ENCODE measurements at regions not wholly inside any gene's neighbourhood (a gene's known extent, or its start where the extent isn't known, plus 50 kb on each side); places are given as distances from the start of the nearest gene placed in this dataset.
"Not testable (repeated sequence)": the region's sequence is repeated elsewhere in the genome, so short reads cannot be mapped to it uniquely, and the experiment has no call there.

DNA sequence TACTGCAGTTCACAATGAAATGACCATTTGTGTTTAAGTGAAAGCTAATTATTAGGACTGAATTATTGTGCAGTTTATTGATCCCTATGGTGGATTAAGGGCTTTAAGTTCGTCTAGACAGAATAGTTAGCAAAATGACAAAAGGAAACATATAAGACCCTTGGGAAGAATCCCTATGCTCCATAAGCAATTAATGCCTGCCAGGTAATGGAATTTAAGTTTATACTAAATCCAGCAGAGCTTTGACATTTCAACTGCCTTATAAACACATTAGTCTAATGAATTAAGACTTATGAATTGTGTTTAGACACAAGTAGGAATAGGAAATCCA is 640.0 kb upstream of the ARRDC3 start:
- DNase-seq (ENCODE audit: extremely low spot score): no peak
- CTCF ChIA-PET: interaction anchor here (1.4 kb wide), 1 partner anchor 12 kb away, joined by 5 read pairs; no protein-coding TSS in a partner anchor
- POLR2A ChIA-PET: no interaction called here
- TF ChIP-seq, protein P1, sequence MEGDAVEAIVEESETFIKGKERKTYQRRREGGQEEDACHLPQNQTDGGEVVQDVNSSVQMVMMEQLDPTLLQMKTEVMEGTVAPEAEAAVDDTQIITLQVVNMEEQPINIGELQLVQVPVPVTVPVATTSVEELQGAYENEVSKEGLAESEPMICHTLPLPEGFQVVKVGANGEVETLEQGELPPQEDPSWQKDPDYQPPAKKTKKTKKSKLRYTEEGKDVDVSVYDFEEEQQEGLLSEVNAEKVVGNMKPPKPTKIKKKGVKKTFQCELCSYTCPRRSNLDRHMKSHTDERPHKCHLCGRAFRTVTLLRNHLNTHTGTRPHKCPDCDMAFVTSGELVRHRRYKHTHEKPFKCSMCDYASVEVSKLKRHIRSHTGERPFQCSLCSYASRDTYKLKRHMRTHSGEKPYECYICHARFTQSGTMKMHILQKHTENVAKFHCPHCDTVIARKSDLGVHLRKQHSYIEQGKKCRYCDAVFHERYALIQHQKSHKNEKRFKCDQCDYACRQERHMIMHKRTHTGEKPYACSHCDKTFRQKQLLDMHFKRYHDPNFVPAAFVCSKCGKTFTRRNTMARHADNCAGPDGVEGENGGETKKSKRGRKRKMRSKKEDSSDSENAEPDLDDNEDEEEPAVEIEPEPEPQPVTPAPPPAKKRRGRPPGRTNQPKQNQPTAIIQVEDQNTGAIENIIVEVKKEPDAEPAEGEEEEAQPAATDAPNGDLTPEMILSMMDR (IDR thresholded peaks at IDR 0.05; ENCODE audit: control extremely low read depth, extremely low read depth, low read depth, missing control alignments): no peak

DNA sequence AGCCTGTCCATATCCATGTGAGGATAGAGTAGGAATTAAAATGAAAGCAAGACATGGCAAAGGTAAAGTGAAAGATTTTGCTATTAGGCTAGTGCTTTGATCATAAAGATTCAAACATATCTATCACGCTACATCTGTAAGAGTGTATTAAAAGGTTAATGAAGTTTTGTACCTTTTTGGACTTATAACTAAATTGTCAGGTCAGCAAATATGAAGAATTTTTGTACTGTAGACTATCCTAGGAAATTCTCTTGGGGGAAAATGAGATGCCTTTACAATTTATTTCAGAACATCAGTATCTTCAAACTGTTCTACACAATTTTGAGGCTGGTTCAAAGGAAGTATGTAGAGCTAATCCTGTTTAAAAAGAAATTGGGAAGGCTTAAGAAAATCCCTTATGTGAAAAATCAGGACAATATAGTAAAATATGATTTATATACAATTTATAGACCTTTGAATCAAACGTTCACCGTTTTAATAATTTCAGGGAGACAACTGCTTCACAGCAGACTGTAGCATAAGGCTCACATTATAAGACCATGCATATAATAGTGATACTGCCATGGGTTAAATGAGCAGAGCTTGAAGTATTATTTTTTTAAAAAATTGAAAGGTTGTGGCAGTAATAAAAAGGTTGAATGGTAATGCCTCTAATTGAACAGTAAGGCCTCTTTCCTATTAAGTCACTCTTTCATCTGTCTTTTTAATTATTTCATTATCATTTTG is 639.5 kb upstream of the ARRDC3 start:
- POLR2A ChIA-PET: no interaction called here
- no peak for DNase-seq (ENCODE audit: extremely low spot score)
- TF ChIP-seq, protein P1 (IDR thresholded peaks at IDR 0.05; ENCODE audit: control extremely low read depth, extremely low read depth, low read depth, missing control alignments): no peak
- CTCF ChIA-PET: interaction anchor here (0.7 to 1.4 kb wide), 3 partner anchors 12 to 29 kb away, joined by 3 to 5 read pairs (median 5); no protein-coding TSS in a partner anchor

DNA sequence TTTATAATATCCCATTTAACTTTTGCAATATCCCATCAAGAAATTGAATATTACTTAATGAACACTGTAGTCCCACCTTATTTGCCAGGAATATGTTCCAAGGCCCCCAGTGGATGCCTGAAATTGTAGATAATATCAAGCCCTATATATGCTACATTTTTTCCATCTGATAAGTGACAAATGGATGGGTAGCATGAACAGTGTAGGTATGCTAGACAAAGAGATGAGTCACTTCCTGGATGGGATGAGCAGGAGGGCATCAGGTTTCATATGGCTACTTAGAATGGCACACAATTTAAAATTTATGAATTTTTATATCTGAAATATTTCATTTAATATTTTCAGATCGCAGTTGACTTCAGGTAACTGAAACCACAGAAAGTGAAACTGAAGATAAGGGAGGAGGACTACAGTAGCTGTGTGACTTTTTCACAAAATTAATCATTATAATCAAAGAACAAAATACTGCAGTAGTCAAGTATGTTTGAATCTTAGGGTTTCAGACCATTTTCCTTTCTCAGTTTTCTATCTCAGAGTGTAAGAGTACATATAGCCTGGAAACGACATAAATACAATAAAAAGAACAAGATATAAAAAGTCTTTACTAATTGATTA is 636.4 kb upstream of the ARRDC3 start:
- DNase-seq (ENCODE audit: extremely low spot score): no peak
- ChIA-PET CTCF (no interaction called here), POLR2A (no interaction called here)
- TF ChIP-seq, protein P1 (IDR thresholded peaks at IDR 0.05; ENCODE audit: control extremely low read depth, extremely low read depth, low read depth, missing control alignments): no peak

DNA sequence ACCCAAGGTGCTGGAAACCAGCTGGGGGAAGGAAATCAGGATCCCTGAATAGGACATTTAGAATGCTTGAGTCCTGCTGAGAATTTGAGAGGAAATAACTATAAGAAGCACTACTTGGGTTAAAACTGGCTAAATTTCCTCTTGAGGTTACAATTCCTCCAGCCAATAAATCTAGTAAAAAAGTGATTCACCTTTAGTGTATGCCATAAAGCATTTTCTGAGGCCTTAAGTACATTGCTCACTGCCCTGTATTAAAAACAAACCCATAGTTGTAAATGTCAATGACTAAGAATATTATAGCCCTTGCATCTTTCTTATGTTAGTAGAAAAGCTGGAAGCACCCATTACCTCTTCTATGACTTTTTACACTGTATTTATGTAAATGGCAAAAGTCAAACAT is 634.7 kb upstream of the ARRDC3 start:
- CTCF ChIA-PET: interaction anchor here (0.9 to 2.1 kb wide), 2 partner anchors 12 to 15 kb away, joined by 3 to 5 read pairs; no protein-coding TSS in a partner anchor
- POLR2A ChIA-PET: no interaction called here
- TF ChIP-seq, protein P1 (IDR thresholded peaks at IDR 0.05; ENCODE audit: control extremely low read depth, extremely low read depth, low read depth, missing control alignments): no peak
- DNase-seq (ENCODE audit: extremely low spot score): no peak

DNA sequence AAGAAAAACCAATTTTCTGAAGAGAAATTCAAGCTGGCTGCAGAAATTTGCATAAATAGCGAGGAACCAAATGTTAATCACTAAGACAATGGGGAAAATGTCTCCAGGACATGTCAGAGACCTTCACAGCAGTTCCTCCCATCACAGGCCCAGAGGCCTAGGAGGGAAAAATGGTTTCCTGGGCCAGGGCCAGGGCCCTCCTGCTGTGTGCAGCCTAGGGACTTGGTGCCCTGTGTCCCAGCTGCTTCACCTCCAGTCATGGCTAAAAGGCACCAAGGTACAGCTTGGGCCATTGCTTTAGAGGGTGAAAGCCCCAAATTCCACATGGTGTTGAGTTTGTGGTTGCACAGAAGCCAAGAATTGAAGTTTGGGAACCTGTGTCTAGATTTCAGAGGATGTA is 628.7 kb upstream of the ARRDC3 start:
- POLR2A ChIA-PET; DNase-seq (ENCODE audit: extremely low spot score); CTCF ChIA-PET: not testable (repeated sequence)

DNA sequence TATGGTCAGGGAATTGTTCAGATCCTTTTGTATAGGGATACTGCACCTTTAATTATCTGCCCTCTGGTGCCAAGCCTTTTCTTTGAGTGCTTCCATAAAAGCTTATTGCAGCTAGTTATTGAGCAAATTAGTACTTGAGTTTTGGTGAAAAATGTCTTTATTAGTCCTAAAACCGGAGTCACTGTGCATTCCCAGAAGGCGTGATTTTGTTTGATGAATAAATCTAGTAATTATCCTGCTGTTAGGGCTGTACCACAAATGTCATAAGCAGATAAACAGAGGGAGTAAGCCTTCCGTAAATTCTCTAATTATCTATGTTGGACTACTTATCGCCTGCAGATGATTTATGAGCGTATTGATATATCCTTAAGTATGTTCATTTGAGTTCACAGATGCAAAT is 620.7 kb upstream of the ARRDC3 start:
- no peak for DNase-seq (ENCODE audit: extremely low spot score)
- TF ChIP-seq, protein P1 (IDR thresholded peaks at IDR 0.05; ENCODE audit: control extremely low read depth, extremely low read depth, low read depth, missing control alignments): no peak
- CTCF ChIA-PET: no interaction called here
- POLR2A ChIA-PET: no interaction called here

DNA sequence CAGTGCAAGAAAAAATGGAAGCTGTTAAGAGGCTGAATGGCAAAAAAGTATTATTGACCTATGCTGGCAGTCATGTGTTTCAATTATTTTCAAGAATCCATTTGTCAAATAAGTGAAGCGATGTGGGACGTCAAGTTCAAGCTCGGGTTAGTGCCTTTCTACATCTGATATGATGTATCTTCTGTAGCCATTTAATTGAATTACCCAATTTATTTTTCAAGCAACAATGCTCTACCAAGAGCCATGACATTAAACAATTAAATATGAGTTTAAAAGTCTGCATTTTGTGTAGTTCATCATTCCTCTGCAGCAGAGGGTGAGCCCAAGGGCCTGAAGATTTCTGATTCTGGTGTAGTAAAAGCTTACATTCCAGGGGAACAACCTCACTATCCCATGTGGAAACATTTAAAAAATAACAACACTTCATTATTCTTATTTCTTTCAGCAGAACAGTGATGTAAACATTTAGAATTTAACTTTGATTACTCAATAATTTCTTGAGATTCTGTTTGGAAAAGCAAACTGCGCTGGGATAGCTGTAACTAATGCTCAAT is 619.7 kb upstream of the ARRDC3 start:
- TF ChIP-seq, protein P1 (IDR thresholded peaks at IDR 0.05; ENCODE audit: control extremely low read depth, extremely low read depth, low read depth, missing control alignments): no peak
- no peak for DNase-seq (ENCODE audit: extremely low spot score)
- CTCF ChIA-PET: interaction anchor here (1.5 kb wide), 1 partner anchor 16 kb away, joined by 3 read pairs; no protein-coding TSS in a partner anchor
- POLR2A ChIA-PET: no interaction called here

All from GM10248 (cell line).